HL-60 (cell line): ENCODE measurements at regions not wholly inside any gene's neighbourhood (a gene's known extent, or its start where the extent isn't known, plus 50 kb on each side); places are given as distances from the start of the nearest gene placed in this dataset.

Experiments used
- DNase-seq, 2 experiments: peaks; one replicate each; pipeline ENCODE4 v3.0.0-alpha.2; 2010 to 2020; ENCODE audit warnings: low read depth in 1 of 2, low spot score in 1 of 2
- H3K27ac ChIP-seq: fragments of 250-450 bp; sonication (Bioruptor Pico); replicated peaks from 2 replicates; pipeline ENCODE4 v1.5.1; 2020; ENCODE audit warnings: mild to moderate bottlenecking, moderate library complexity
- H3K27me3 ChIP-seq: fragments of 250-450 bp; sonication (Bioruptor Pico); 2 replicates; pipeline ENCODE4 v1.5.1; 2021; ENCODE audit warnings: mild to moderate bottlenecking, moderate library complexity; ENCODE audit not compliant: insufficient read depth, poor library complexity, severe bottlenecking
- H3K4me3 ChIP-seq: replicated peaks from 2 replicates; pipeline ENCODE4 v1.5.1; 2011; ENCODE audit warnings: mild to moderate bottlenecking, control low read depth, low read length; ENCODE audit not compliant: insufficient read depth
- GABPA ChIP-seq: IDR thresholded peaks from 2 replicates; pipeline ENCODE4 v1.6.1; 2012; ENCODE audit warnings: low read depth
- POLR2AphosphoS5 ChIP-seq: IDR thresholded peaks from 2 replicates; pipeline ENCODE4 v1.6.1; 2012; ENCODE audit warnings: low read depth
- SPI1 ChIP-seq: IDR thresholded peaks from 2 replicates; pipeline ENCODE4 v1.6.1; 2012; ENCODE audit warnings: low read depth, mild to moderate bottlenecking, borderline replicate concordance
- TF ChIP-seq, protein P1 (sequence below): IDR thresholded peaks from 2 replicates; pipeline ENCODE4 v1.6.1; 2012; ENCODE audit warnings: low read depth; ENCODE audit not compliant: insufficient replicate concordance
- TF ChIP-seq, protein P2 (sequence below): IDR thresholded peaks from one replicate; pipeline ENCODE4 v1.5.1; 2011; ENCODE audit warnings: low read length, control low read depth, inconsistent platforms; ENCODE audit not compliant: insufficient read depth

DNA sequence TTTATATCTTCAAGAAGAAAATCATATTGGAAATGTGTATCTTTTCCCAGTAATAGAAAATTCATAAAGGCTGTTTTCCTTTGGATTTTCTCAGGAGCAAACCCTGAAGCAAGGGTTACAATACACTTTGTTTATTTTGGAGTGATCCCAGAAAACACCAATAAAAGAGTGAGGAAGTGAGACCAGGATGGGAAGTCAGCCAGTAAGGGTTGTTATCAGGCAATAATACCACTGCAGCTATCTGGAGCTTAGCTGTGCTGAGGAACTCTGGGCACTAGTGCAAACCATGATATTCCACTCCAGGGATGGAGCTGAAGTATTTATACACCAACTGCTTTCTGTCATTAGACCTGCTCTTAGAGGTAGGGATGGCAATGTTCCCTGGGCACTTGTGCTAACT lies 1002.3 kb downstream of the FLRT2 start:
- DNase-seq: no peak
- no peak overlapping the region for H3K27ac ChIP-seq
- no peak overlapping the region for H3K4me3 ChIP-seq
- TF ChIP-seq, protein P1, sequence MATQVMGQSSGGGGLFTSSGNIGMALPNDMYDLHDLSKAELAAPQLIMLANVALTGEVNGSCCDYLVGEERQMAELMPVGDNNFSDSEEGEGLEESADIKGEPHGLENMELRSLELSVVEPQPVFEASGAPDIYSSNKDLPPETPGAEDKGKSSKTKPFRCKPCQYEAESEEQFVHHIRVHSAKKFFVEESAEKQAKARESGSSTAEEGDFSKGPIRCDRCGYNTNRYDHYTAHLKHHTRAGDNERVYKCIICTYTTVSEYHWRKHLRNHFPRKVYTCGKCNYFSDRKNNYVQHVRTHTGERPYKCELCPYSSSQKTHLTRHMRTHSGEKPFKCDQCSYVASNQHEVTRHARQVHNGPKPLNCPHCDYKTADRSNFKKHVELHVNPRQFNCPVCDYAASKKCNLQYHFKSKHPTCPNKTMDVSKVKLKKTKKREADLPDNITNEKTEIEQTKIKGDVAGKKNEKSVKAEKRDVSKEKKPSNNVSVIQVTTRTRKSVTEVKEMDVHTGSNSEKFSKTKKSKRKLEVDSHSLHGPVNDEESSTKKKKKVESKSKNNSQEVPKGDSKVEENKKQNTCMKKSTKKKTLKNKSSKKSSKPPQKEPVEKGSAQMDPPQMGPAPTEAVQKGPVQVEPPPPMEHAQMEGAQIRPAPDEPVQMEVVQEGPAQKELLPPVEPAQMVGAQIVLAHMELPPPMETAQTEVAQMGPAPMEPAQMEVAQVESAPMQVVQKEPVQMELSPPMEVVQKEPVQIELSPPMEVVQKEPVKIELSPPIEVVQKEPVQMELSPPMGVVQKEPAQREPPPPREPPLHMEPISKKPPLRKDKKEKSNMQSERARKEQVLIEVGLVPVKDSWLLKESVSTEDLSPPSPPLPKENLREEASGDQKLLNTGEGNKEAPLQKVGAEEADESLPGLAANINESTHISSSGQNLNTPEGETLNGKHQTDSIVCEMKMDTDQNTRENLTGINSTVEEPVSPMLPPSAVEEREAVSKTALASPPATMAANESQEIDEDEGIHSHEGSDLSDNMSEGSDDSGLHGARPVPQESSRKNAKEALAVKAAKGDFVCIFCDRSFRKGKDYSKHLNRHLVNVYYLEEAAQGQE: no peak
- TF ChIP-seq, protein P2, sequence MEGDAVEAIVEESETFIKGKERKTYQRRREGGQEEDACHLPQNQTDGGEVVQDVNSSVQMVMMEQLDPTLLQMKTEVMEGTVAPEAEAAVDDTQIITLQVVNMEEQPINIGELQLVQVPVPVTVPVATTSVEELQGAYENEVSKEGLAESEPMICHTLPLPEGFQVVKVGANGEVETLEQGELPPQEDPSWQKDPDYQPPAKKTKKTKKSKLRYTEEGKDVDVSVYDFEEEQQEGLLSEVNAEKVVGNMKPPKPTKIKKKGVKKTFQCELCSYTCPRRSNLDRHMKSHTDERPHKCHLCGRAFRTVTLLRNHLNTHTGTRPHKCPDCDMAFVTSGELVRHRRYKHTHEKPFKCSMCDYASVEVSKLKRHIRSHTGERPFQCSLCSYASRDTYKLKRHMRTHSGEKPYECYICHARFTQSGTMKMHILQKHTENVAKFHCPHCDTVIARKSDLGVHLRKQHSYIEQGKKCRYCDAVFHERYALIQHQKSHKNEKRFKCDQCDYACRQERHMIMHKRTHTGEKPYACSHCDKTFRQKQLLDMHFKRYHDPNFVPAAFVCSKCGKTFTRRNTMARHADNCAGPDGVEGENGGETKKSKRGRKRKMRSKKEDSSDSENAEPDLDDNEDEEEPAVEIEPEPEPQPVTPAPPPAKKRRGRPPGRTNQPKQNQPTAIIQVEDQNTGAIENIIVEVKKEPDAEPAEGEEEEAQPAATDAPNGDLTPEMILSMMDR: no peak
- TF ChIP-seq GABPA: no peak
- no peak for TF ChIP-seq SPI1
- TF ChIP-seq POLR2AphosphoS5: no peak
- no peaks in the 10 kb centered on the region for H3K27me3 ChIP-seq

DNA sequence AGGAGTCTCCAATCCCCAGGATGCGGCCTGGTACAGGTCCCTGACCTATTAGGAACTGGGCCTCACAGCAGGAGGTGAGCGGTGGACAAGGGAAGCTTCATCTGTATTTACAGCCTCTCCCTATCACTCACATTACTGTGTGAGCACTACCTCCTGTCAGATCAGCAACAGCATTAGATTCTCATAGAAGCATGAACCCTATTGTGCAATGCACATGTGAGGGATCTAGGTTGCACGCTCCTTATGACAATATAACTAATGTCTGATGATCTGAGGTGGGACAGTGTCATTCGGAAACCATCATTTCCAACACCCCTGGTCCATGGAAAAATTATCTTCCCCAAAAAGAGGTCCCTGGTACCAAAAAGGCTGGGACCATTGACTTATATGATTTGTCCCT lies 1000.5 kb downstream of the FLRT2 start:
- Histone ChIP-seq H3K27ac (no peak overlapping the region), H3K27me3 (no peaks in the 10 kb centered on the region), H3K4me3 (no peak overlapping the region)
- DNase-seq: no peak
- TF ChIP-seq POLR2AphosphoS5 (no peak), SPI1 (no peak), GABPA (no peak)
- TF ChIP-seq, protein P1: no peak
- TF ChIP-seq, protein P2: no peak

DNA sequence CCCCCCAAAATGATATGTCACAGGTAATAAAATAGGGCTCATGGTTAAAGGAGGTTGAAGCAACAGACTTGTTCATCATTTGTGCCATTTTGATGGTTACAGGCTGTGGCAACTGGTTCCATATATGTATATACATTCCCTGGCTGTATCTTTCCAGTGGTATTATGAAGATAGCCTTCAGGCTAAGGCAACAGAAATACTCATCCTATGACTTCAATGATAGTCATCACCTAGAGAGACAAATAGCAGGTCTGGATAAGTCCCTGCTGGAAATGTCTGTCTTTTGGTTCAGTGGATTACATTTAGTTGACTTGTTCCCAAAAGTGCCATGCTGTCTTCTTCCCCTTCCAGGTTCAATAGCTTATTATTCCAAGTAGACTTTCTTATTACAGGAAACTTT lies 997.4 kb downstream of the FLRT2 start:
- Histone ChIP-seq H3K27me3 (no peaks in the 10 kb centered on the region), H3K4me3 (no peak overlapping the region), H3K27ac (no peak overlapping the region)
- TF ChIP-seq, protein P1: no peak
- TF ChIP-seq, protein P2: no peak
- no peak for TF ChIP-seq SPI1
- TF ChIP-seq POLR2AphosphoS5: no peak
- no peak for TF ChIP-seq GABPA
- no peak for DNase-seq
